Keratinocyte (primary cell): ENCODE measurements at regions not wholly inside any gene's neighbourhood (a gene's known extent, or its start where the extent isn't known, plus 50 kb on each side); places are given as distances from the start of the nearest gene placed in this dataset.

ENCODE experiments used
- EZH2 ChIP-seq: IDR thresholded peaks from one replicate; pipeline ENCODE4 v1.6.1; 2012; ENCODE audit warnings: inconsistent platforms, mild to moderate bottlenecking, low read length, moderate library complexity
- TF ChIP-seq, protein P1 (sequence below), 3 experiments: IDR thresholded peaks in 1 of 3; conservative IDR thresholded peaks in 1 of 3; optimal IDR thresholded peaks in 1 of 3; 2 replicates in 2 of 3; 3 replicates in 1 of 3; pipeline versions ENCODE3 to v1.5.1; 2011; ENCODE audit warnings: low read length in 3 of 3, mild to moderate bottlenecking in 3 of 3, moderate library complexity in 2 of 3, control low read depth in 1 of 3, inconsistent platforms in 1 of 3; ENCODE audit not compliant: insufficient read depth in 2 of 3; ENCODE audit errors: extremely low read depth in 1 of 3

DNA sequence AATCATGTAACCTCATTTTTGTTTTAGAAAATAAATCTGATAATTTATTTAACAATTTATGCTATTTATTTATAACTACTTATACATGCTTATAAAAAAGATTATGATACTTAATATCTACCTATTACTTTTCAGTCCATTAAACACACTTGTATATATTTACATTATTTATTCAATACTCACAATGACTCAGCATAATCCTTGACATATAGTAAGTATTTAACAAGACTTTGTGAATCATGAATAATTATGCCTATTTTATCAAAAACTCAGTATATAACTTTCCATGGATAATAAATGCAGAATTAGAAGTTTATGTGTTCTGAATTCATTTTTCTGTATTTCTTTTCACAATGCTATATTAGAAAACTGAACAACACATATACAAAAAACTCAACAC, 266.0 kb upstream of the STAC start:
- TF ChIP-seq, protein P1, sequence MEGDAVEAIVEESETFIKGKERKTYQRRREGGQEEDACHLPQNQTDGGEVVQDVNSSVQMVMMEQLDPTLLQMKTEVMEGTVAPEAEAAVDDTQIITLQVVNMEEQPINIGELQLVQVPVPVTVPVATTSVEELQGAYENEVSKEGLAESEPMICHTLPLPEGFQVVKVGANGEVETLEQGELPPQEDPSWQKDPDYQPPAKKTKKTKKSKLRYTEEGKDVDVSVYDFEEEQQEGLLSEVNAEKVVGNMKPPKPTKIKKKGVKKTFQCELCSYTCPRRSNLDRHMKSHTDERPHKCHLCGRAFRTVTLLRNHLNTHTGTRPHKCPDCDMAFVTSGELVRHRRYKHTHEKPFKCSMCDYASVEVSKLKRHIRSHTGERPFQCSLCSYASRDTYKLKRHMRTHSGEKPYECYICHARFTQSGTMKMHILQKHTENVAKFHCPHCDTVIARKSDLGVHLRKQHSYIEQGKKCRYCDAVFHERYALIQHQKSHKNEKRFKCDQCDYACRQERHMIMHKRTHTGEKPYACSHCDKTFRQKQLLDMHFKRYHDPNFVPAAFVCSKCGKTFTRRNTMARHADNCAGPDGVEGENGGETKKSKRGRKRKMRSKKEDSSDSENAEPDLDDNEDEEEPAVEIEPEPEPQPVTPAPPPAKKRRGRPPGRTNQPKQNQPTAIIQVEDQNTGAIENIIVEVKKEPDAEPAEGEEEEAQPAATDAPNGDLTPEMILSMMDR (optimal IDR thresholded peaks at IDR 0.05 in 1 of 3, IDR thresholded peaks at IDR 0.05 in 1 of 3, conservative IDR thresholded peaks at IDR 0.05 in 1 of 3; ENCODE audit: extremely low read depth in 1 of 3, insufficient read depth in 2 of 3, low read length in 3 of 3), result no peak
- no peak for TF ChIP-seq EZH2
